CD4-positive, CD25-positive, alpha-beta regulatory T cell (primary cell): ENCODE measurements at regions not wholly inside any gene's neighbourhood (a gene's known extent, or its start where the extent isn't known, plus 50 kb on each side); places are given as distances from the start of the nearest gene placed in this dataset.
"Not testable (repeated sequence)": the region's sequence is repeated elsewhere in the genome, so short reads cannot be mapped to it uniquely, and the experiment has no call there.

Source experiments
- ATAC-seq, 2 donors: fragments of 150-1000 bp; cut with Tn5 transposase; one replicate each; pipeline ENCODE4 v1.10.0; 2021; ENCODE audit warnings: low read depth in 2 of 2, moderate number of reproducible peaks in 2 of 2, moderate library complexity in 1 of 2
- DNase-seq, 3 donors: peaks; one replicate each; pipeline versions ENCODE4 v3.0.0 to v3.0.0-alpha.2; 2012 to 2022; ENCODE audit warnings: mixed read lengths in 1 of 3
- H3K27ac ChIP-seq: one replicate; pipeline ENCODE4 v1.7.0; 2013; ENCODE audit warnings: mild to moderate bottlenecking, low read length; ENCODE audit not compliant: insufficient read depth, poor library complexity, severe bottlenecking
- H3K27me3 ChIP-seq: one replicate; pipeline ENCODE4 v1.7.0; 2013; ENCODE audit warnings: low read length; ENCODE audit not compliant: control insufficient read depth, insufficient read depth
- H3K36me3 ChIP-seq: one replicate; pipeline ENCODE4 v1.7.0; 2013; ENCODE audit warnings: mild to moderate bottlenecking, low read length, moderate library complexity; ENCODE audit not compliant: control insufficient read depth, insufficient read depth
- H3K4me1 ChIP-seq: 2 replicates; pipeline ENCODE4 v1.7.0; 2013; ENCODE audit warnings: mild to moderate bottlenecking, low read length; ENCODE audit not compliant: insufficient read depth, control insufficient read depth, poor library complexity, severe bottlenecking
- H3K4me3 ChIP-seq: one replicate; pipeline ENCODE4 v1.7.0; 2013; ENCODE audit warnings: low read depth, mild to moderate bottlenecking, low read length, moderate library complexity
- H3K9me3 ChIP-seq, 2 experiments: 1 replicate in 1 of 2; 2 replicates in 1 of 2; pipeline ENCODE4 v1.7.0; 2013; ENCODE audit warnings: low read length in 2 of 2, mild to moderate bottlenecking in 1 of 2, moderate library complexity in 1 of 2; ENCODE audit not compliant: control insufficient read depth in 2 of 2
- H3K27ac Mint-ChIP-seq, 3 donors: one replicate each; pipeline ENCODE4 v1.8.0; 2020 to 2022; ENCODE audit warnings: mild to moderate bottlenecking in 3 of 3, mixed read lengths in 3 of 3, moderate library complexity in 2 of 3
- H3K27me3 Mint-ChIP-seq: one replicate; pipeline ENCODE4 v1.8.0; 2022; ENCODE audit warnings: mild to moderate bottlenecking, mixed read lengths
- H3K36me3 Mint-ChIP-seq: one replicate; pipeline ENCODE4 v1.8.0; 2020; ENCODE audit warnings: mixed read lengths
- H3K4me1 Mint-ChIP-seq, 4 donors: one replicate each; pipeline ENCODE4 v1.8.0; 2020 to 2022; ENCODE audit warnings: mixed read lengths in 4 of 4, mild to moderate bottlenecking in 1 of 4
- H3K4me3 Mint-ChIP-seq, 4 donors: one replicate each; pipeline ENCODE4 v1.8.0; 2020 to 2022; ENCODE audit warnings: mild to moderate bottlenecking in 4 of 4, mixed read lengths in 4 of 4, moderate library complexity in 3 of 4
- H3K9me3 Mint-ChIP-seq, 7 donors: one replicate each; pipeline ENCODE4 v1.8.0; 2020 to 2022; ENCODE audit warnings: mixed read lengths in 7 of 7, mild to moderate bottlenecking in 3 of 7, moderate library complexity in 2 of 7

DNA sequence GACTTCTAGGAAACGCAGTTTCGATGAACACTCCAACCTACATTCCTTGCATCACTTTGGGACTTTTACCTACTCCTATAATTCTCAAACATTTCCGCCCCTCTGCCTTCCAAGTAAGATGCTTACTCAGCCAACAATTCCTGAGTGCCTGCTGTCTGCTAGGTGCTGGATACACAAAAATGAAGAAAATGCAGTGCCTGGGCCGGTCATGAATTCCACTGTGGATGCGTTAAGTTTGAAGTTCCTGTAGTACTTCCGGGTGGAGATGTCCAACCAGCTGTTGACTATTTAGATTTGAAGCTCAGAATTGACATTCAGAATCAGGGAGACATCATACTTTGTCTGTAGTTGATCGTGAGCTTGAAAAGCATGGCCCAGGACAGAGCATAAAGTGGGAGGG, 89.2 kb downstream of the LYZL1 start:
- Mint-ChIP-seq H3K27me3 (peaks cover 5% of the 10 kb centered on the region), H3K4me3 (no peak overlapping the region), H3K27ac (no peak overlapping the region), H3K9me3 (no peaks in the 10 kb centered on the region), H3K36me3 (no peaks in the 10 kb centered on the region), H3K4me1 (peaks cover 0 to 6% (median 0%) of the 10 kb centered on the region in 4 donors)
- DNase-seq (no peak), ATAC-seq (no peak)
- no peaks in the 10 kb centered on the region for H3K27me3 ChIP-seq
- no peak overlapping the region for H3K27ac ChIP-seq
- no peak overlapping the region for H3K4me3 ChIP-seq
- H3K9me3 ChIP-seq, result no peaks in the 10 kb centered on the region
- no peaks in the 10 kb centered on the region for H3K36me3 ChIP-seq
- H3K4me1 ChIP-seq, result no peaks in the 10 kb centered on the region

DNA sequence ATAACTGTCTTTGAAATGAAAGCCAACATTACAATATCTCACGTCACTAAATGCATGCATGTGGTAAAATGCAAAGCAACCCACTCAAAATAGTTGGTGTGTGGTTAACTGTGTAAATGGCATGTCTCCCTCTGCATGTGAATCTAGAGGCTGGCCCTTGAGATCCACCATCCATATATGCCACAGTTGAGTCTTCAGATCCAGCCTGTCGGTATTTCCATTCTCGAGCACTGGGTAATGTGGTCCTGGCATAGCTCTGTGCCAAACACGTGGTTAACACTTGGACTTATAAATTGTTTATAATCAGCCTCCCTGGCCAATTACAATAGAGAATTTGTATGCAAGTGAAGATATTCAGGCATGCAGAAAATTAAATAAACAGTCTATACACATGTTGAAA, 90.3 kb downstream of the LYZL1 start:
- Mint-ChIP-seq H3K27me3 (peaks cover 10% of the 10 kb centered on the region), H3K4me1 (peaks cover 0 to 6% (median 0%) of the 10 kb centered on the region in 4 donors), H3K27ac (no peak overlapping the region), H3K36me3 (no peaks in the 10 kb centered on the region), H3K4me3 (no peak overlapping the region), H3K9me3 (no peaks in the 10 kb centered on the region)
- ATAC-seq (no peak), DNase-seq (no peak)
- H3K4me3 ChIP-seq, result no peak overlapping the region
- no peaks in the 10 kb centered on the region for H3K36me3 ChIP-seq
- H3K27me3 ChIP-seq, result no peaks in the 10 kb centered on the region
- no peaks in the 10 kb centered on the region for H3K4me1 ChIP-seq
- no peak overlapping the region for H3K27ac ChIP-seq
- no peaks in the 10 kb centered on the region for H3K9me3 ChIP-seq

DNA sequence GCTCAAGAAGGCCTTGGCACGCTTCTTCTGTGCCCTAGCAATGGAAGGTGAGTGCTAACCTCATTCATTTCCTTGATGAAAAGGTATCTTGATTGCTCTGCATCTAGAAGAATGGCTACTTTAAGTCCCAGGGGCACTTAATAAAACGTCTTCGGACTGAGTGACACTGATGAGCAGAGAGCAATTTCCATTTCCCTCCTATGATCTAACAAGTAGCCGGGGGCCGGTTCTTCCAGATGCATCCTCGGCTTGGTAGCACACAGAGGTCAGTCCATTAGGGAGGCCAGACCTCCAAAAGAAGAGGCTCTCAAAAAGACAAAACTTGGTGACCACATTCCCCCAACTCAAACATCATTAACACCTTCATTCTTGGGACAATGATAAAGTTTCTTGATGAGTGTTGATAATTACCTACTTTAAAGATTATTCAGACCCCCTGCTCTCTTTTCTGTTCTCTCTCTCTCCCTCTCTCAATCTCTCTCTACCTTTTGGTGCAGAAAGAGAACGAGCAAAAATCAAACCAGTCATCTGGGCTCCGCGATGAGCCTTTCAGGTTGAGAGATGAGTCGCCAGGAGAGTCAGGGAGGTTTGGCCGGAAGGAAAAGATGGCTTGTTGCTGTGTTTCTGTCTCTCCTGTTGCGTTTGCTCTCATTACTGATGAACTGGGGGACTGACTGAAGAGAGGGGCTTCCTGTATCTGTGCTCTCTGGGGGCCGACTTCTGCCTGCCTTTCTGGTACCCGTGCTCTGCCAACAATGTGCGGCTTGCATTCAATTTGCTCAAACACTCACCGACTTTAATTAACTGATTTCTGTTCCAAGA, 91.1 kb downstream of the LYZL1 start:
- peak in 1 of 3 donors; percentile 7 for DNase-seq
- not testable (repeated sequence) for H3K9me3 ChIP-seq, H3K9me3 Mint-ChIP-seq, H3K27ac Mint-ChIP-seq, H3K27me3 ChIP-seq, H3K4me1 ChIP-seq, H3K27me3 Mint-ChIP-seq, H3K4me1 Mint-ChIP-seq, H3K4me3 ChIP-seq, H3K36me3 ChIP-seq, ATAC-seq, H3K27ac ChIP-seq, H3K36me3 Mint-ChIP-seq
- peak overlapping the region in 1 of 4 donors; percentile 29 for H3K4me3 Mint-ChIP-seq

DNA sequence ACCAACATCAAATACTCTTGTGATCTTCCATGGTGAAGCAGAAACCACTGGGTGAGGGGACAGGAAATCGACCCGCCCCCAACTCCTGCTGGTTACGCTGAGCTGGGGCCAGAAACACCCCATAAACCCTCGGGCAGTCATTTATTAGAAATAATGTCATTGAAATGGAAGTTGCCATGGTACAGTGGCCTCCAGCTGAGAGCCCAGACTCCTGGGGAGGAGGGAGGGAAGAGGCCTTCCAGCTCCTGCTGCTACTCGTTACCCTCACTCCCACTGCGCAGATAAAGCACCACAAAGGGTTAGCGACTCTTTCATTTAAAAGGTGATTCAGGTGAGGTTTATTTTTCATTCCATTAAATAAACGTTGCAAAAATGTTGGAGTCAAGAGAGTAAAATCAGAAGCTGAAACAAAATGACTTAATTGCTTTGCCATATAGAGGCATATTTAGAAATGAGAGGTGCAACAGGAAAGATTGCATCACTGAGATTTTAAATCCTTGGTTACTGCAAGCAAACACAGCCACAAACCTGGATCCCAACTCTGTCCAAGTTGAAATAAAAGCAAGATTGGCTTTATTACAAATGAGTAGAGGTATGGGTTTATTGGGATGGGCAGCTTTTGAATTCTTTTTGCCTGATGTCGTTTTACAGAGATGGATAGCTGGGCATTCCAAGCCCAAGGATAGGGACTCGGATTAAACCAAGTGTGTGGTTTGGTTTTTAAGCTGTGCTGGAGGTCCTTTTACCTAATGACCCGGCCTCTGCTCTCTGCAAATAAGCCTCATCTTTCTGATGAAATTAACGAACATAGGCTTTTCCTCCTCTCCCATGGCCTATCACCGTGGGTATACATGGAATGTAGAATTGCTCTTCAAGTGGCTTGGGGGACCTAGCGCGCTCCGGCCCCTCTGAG, 92.0 kb downstream of the LYZL1 start:
- not testable (repeated sequence) for H3K36me3 Mint-ChIP-seq, H3K4me1 ChIP-seq, H3K4me1 Mint-ChIP-seq, H3K9me3 ChIP-seq, DNase-seq, H3K27ac ChIP-seq, H3K9me3 Mint-ChIP-seq, ATAC-seq, H3K27ac Mint-ChIP-seq, H3K27me3 Mint-ChIP-seq, H3K27me3 ChIP-seq, H3K4me3 ChIP-seq, H3K36me3 ChIP-seq
- H3K4me3 Mint-ChIP-seq, result peak overlapping the region in 1 of 4 donors; percentile 29

DNA sequence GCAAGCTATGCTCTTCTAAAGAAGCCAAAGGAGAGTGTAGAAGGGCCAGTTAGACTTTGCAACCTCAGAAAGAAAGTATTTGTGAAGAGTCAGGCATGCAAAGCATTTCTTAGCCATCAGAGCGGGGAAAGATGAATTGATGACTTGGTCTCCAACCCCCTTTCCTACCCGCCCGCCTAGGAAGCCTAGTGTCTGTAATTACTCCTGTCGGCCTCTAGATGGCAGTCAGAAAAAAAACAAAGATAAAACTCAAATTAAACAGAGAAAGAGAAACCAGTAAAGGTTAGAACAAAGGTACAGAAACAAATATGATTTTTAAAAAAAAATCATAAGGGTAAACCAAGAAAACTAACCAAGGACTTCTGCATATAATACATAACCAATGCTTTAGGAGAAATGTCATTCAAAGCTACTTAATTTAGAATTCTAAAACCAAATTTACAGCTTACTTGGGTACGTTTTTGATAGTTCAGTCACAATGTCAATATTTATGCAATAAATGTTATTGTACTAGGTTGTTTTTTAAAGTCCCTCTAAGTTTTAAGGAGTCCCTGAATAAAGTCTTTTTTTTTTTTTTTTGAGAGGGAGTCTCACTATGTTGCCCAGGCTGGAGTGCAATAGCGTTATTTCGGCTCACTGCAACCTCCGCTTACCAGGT, 97.6 kb downstream of the LYZL1 start:
- Mint-ChIP-seq H3K4me1 (peaks cover 0 to 4% (median 0%) of the 10 kb centered on the region in 4 donors), H3K4me3 (no peak overlapping the region), H3K36me3 (no peaks in the 10 kb centered on the region), H3K27ac (no peak overlapping the region), H3K9me3 (peaks cover 0 to 1% (median 0%) of the 10 kb centered on the region in 7 donors), H3K27me3 (peaks cover 14% of the 10 kb centered on the region)
- no peaks in the 10 kb centered on the region for H3K27me3 ChIP-seq
- H3K4me1 ChIP-seq, result no peaks in the 10 kb centered on the region
- peak in 1 of 2 donors; percentile 63 for ATAC-seq
- H3K9me3 ChIP-seq, result no peaks in the 10 kb centered on the region
- DNase-seq, result peak in 2 of 3 donors; percentile 29 to 45
- no peak overlapping the region for H3K27ac ChIP-seq
- no peaks in the 10 kb centered on the region for H3K36me3 ChIP-seq
- peak overlapping the region; percentile 57 for H3K4me3 ChIP-seq

DNA sequence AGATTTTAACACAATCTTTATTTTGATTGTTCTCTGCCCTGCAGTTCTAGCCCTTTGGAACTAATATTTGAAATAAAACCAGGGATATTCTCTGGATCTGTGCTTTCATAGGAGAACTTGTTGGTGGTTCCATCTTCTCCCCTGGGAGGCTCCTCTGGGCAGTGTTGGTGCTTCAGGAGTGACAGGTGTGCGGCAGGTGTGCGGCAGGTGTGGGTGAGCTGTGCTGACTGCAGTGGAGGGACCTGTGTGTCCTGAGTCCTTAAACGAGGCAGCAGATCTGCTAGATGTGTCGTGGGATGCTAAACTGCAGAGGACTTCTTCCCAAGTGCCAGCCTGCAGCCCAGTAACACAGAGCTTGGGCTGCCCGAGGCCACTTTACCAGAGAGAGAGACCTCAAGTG, 98.4 kb downstream of the LYZL1 start:
- no peaks in the 10 kb centered on the region for H3K4me1 ChIP-seq
- H3K4me1 Mint-ChIP-seq, result peaks cover 0 to 4% (median under 1%) of the 10 kb centered on the region in 4 donors
- no peak overlapping the region for H3K4me3 ChIP-seq
- no peaks in the 10 kb centered on the region for H3K27me3 ChIP-seq
- no peak overlapping the region for H3K27ac Mint-ChIP-seq
- no peak overlapping the region for H3K4me3 Mint-ChIP-seq
- no peak for ATAC-seq
- no peak for DNase-seq
- H3K27me3 Mint-ChIP-seq, result peaks cover 14% of the 10 kb centered on the region
- peaks cover 0 to 1% (median 0%) of the 10 kb centered on the region in 7 donors for H3K9me3 Mint-ChIP-seq
- H3K36me3 ChIP-seq, result no peaks in the 10 kb centered on the region
- no peaks in the 10 kb centered on the region for H3K9me3 ChIP-seq
- H3K36me3 Mint-ChIP-seq, result no peaks in the 10 kb centered on the region
- H3K27ac ChIP-seq, result no peak overlapping the region

DNA sequence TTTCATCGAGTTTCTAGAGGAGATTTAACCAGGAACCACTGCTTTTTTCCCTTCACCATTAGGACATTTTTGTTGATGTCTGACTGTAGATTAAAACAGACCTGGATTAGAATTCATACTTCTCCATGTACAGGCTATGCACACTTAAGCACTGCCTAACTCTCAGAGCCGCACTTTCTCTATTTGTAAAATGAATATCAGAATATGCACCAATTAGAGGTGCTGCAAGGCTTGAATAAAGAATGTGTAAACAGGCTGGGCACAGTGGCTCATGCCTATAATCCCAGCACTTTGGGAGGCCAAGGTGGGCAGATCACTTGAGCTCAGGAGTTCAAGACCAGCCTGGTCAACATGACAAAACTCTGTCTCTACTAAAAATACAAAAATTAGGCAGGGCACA, 99.2 kb downstream of the LYZL1 start:
- not testable (repeated sequence) for H3K36me3 Mint-ChIP-seq, H3K36me3 ChIP-seq, DNase-seq, H3K4me1 ChIP-seq, H3K4me3 Mint-ChIP-seq, H3K9me3 Mint-ChIP-seq, H3K27ac Mint-ChIP-seq, H3K27ac ChIP-seq, H3K4me3 ChIP-seq, ATAC-seq, H3K9me3 ChIP-seq, H3K27me3 ChIP-seq, H3K4me1 Mint-ChIP-seq
- peaks cover 14% of the 10 kb centered on the region for H3K27me3 Mint-ChIP-seq
